ENCODE measurements at regions not wholly inside any gene's neighbourhood (a gene's known extent, or its start where the extent isn't known, plus 50 kb on each side); places are given as distances from the start of the nearest gene placed in this dataset.

DNA sequence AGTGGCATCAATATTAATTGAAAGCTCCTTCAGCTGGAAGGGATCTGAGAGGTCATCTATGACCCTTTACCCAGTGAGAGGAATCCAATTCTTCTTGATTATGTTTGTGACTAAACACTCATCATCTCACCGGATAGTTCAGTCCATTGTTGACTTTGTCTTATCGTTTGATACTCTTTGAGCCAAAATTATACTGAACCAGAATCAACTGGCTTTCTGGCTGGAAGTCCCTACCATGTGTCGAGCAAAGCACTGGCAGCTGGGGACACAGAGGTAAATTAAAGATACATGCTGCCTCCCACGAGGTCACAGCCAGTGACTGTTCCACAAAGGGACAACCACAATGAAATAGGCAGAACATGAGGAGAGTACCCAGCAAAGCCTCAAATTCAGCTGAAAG is 91.4 kb upstream of the FHL2 start:
- ATAC-seq (no peak), DNase-seq (no peak)
- TF ChIP-seq EZH2 (IDR thresholded peaks at IDR 0.05; ENCODE audit: low read length, unreplicated experiment) (no peak), EZH2phosphoT487 (IDR thresholded peaks at IDR 0.05; ENCODE audit: borderline replicate concordance, low read length) (no peak)
- TF ChIP-seq, protein P1, sequence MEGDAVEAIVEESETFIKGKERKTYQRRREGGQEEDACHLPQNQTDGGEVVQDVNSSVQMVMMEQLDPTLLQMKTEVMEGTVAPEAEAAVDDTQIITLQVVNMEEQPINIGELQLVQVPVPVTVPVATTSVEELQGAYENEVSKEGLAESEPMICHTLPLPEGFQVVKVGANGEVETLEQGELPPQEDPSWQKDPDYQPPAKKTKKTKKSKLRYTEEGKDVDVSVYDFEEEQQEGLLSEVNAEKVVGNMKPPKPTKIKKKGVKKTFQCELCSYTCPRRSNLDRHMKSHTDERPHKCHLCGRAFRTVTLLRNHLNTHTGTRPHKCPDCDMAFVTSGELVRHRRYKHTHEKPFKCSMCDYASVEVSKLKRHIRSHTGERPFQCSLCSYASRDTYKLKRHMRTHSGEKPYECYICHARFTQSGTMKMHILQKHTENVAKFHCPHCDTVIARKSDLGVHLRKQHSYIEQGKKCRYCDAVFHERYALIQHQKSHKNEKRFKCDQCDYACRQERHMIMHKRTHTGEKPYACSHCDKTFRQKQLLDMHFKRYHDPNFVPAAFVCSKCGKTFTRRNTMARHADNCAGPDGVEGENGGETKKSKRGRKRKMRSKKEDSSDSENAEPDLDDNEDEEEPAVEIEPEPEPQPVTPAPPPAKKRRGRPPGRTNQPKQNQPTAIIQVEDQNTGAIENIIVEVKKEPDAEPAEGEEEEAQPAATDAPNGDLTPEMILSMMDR (conservative IDR thresholded peaks at IDR 0.05; ENCODE audit: low read depth, low read length), result no peak
- H3K9me2 ChIP-seq (replicated peaks; ENCODE audit: low read length), result no peaks in the 10 kb centered on the region
- no peaks in the 10 kb centered on the region for H3F3A ChIP-seq (ENCODE audit: low read length, unreplicated experiment)
- no peaks in the 10 kb centered on the region for H3K79me2 ChIP-seq (ENCODE audit: low read length)
- H3K9me3 ChIP-seq (ENCODE audit: low read length), result no peaks in the 10 kb centered on the region
- no peak overlapping the region for H3K9ac ChIP-seq (ENCODE audit: low read length)
- no peaks in the 10 kb centered on the region for H3K4me1 ChIP-seq (ENCODE audit: insufficient read depth, low read length)
- no peaks in the 10 kb centered on the region for H3K36me3 ChIP-seq (ENCODE audit: low read depth, low read length)
- BruUV-seq (replicated peaks), result no TSS peak
- H3K4me3 ChIP-seq (ENCODE audit: low read length), result no peak overlapping the region
- no peaks in the 10 kb centered on the region for H4K20me1 ChIP-seq (ENCODE audit: low read length)
- no peak overlapping the region for H3K27ac ChIP-seq (ENCODE audit: low read length)
- H2AFZ ChIP-seq (ENCODE audit: low read length), result no peak overlapping the region
- intact Hi-C loops (cut with micrococcal nuclease), result no loop called here
- no peak overlapping the region for H3K4me2 ChIP-seq (ENCODE audit: low read length)
- ChIA-PET CTCF (no interaction called here), POLR2A (ENCODE audit: unreplicated experiment) (interaction anchor here (0.6 kb wide), 1 partner anchor 73 kb away, joined by 4 read pairs; no protein-coding TSS in a partner anchor)
- no peaks in the 10 kb centered on the region for H3K27me3 ChIP-seq (ENCODE audit: low read length)

DNA sequence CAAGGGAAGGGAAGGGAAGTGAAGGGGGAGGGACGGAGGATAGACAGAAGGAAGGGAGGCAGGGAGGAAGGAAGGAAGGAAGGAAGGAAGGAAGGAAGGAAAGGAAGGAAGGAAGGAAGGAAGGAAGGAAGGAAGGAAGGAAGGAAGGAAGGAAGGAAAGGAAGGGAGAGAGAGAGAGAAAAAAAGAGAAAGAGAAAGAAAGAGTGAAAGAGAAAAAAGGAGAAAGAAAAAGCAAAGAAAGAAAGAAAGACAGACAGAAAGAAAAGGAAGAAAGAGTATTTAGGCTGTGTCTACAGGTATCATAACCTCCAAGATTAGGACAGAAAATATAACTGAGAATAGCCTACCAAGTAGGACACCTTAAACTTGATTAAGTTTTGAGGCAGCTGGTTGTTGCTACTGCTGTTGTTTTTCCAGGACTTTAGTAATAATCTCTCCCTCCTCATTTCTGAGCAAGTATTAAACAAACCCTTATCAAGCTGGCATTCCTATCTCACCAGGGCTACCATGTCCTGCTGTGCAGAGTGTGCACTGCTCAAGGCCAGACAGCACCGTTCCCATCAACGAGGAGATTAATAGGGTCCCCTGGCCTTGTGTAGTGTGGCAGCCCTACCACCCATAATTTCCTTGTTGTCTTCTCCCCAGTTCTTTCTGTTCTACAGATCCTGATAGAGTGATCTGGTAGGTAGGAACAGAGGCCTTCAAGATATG is 90.5 kb upstream of the FHL2 start:
- no peaks in the 10 kb centered on the region for H3K36me3 ChIP-seq (ENCODE audit: low read depth, low read length)
- intact Hi-C loops (cut with micrococcal nuclease), result no loop called here
- no peak overlapping the region for H3K9ac ChIP-seq (ENCODE audit: low read length)
- no peaks in the 10 kb centered on the region for H3K27me3 ChIP-seq (ENCODE audit: low read length)
- no peaks in the 10 kb centered on the region for H3K4me1 ChIP-seq (ENCODE audit: insufficient read depth, low read length)
- H3K9me3 ChIP-seq (ENCODE audit: low read length), result no peaks in the 10 kb centered on the region
- H3K4me3 ChIP-seq (ENCODE audit: low read length), result no peak overlapping the region
- no peaks in the 10 kb centered on the region for H3K9me2 ChIP-seq (replicated peaks; ENCODE audit: low read length)
- no peak overlapping the region for H2AFZ ChIP-seq (ENCODE audit: low read length)
- ChIA-PET POLR2A (ENCODE audit: unreplicated experiment) (interaction anchor here (0.6 kb wide), 1 partner anchor 72 kb away, joined by 4 read pairs; no protein-coding TSS in a partner anchor), CTCF (no interaction called here)
- TF ChIP-seq, protein P1 (conservative IDR thresholded peaks at IDR 0.05; ENCODE audit: low read depth, low read length), result no peak
- no peak for TF ChIP-seq EZH2phosphoT487 (IDR thresholded peaks at IDR 0.05; ENCODE audit: borderline replicate concordance, low read length)
- no peak for TF ChIP-seq EZH2 (IDR thresholded peaks at IDR 0.05; ENCODE audit: low read length, unreplicated experiment)
- no peaks in the 10 kb centered on the region for H4K20me1 ChIP-seq (ENCODE audit: low read length)
- DNase-seq, result no peak
- no TSS peak for BruUV-seq (replicated peaks)
- ATAC-seq, result no peak
- no peak overlapping the region for H3K27ac ChIP-seq (ENCODE audit: low read length)
- H3K79me2 ChIP-seq (ENCODE audit: low read length), result no peaks in the 10 kb centered on the region
- no peak overlapping the region for H3K4me2 ChIP-seq (ENCODE audit: low read length)
- no peaks in the 10 kb centered on the region for H3F3A ChIP-seq (ENCODE audit: low read length, unreplicated experiment)

DNA sequence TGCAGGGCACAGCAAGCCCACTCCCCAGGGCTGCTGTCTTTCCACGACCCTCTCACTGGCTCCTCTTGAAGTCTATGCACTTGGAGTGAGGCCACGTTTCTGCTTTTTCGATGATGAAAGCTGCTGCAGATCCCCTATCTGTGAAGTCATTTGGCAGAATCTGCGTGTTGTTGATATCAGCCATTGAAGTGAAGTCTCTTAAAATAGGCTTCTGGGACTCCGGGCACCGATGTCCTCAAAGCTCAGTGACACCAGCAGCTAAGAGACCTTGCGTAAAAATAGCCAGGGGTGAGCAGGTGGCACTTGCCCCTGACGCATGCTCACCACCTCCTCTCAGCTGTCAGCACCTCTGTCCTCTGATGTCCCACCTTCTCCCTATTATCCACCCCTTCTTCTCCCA is 89.4 kb upstream of the FHL2 start:
- H3K9me2 ChIP-seq (replicated peaks; ENCODE audit: low read length), result no peaks in the 10 kb centered on the region
- H3K79me2 ChIP-seq (ENCODE audit: low read length), result no peaks in the 10 kb centered on the region
- H3K4me2 ChIP-seq (ENCODE audit: low read length), result no peak overlapping the region
- H4K20me1 ChIP-seq (ENCODE audit: low read length), result no peaks in the 10 kb centered on the region
- no peak overlapping the region for H3K4me3 ChIP-seq (ENCODE audit: low read length)
- no peaks in the 10 kb centered on the region for H3K9me3 ChIP-seq (ENCODE audit: low read length)
- ChIA-PET POLR2A (ENCODE audit: unreplicated experiment) (no interaction called here), CTCF (no interaction called here)
- no peaks in the 10 kb centered on the region for H3K4me1 ChIP-seq (ENCODE audit: insufficient read depth, low read length)
- no peak for ATAC-seq
- DNase-seq, result no peak
- no peaks in the 10 kb centered on the region for H3K36me3 ChIP-seq (ENCODE audit: low read depth, low read length)
- H2AFZ ChIP-seq (ENCODE audit: low read length), result no peak overlapping the region
- TF ChIP-seq EZH2 (IDR thresholded peaks at IDR 0.05; ENCODE audit: low read length, unreplicated experiment) (no peak), EZH2phosphoT487 (IDR thresholded peaks at IDR 0.05; ENCODE audit: borderline replicate concordance, low read length) (no peak)
- TF ChIP-seq, protein P1 (conservative IDR thresholded peaks at IDR 0.05; ENCODE audit: low read depth, low read length), result no peak
- no peak overlapping the region for H3K9ac ChIP-seq (ENCODE audit: low read length)
- intact Hi-C loops (cut with micrococcal nuclease), result no loop called here
- no TSS peak for BruUV-seq (replicated peaks)
- H3F3A ChIP-seq (ENCODE audit: low read length, unreplicated experiment), result no peaks in the 10 kb centered on the region
- no peak overlapping the region for H3K27ac ChIP-seq (ENCODE audit: low read length)
- no peaks in the 10 kb centered on the region for H3K27me3 ChIP-seq (ENCODE audit: low read length)

All from PC-3 (cell line).